ENCODE measurements at regions not wholly inside any gene's neighbourhood (a gene's known extent, or its start where the extent isn't known, plus 50 kb on each side); places are given as distances from the start of the nearest gene placed in this dataset.

GRCh38 chr5:175285261-175285660 lies 158.7 kb downstream of the DRD1 start:
- no peak for DNase-seq (ENCODE audit: low spot score)

GRCh38 chr5:175284806-175285205 lies 159.2 kb downstream of the DRD1 start:
- DNase-seq (ENCODE audit: low spot score) = no peak

GRCh38 chr5:175282611-175283225 lies 161.3 kb downstream of the DRD1 start:
- no peak for DNase-seq (ENCODE audit: low spot score)

GRCh38 chr5:175281714-175282113 lies 162.3 kb downstream of the DRD1 start:
- no peak for DNase-seq (ENCODE audit: low spot score)

- no peak for DNase-seq (ENCODE audit: low spot score)
These were observed 162.7 kb downstream of the DRD1 start for GRCh38 chr5:175281257-175281656.

GRCh38 chr5:175279506-175279905 lies 164.5 kb downstream of the DRD1 start:
- no peak for DNase-seq (ENCODE audit: low spot score)

- DNase-seq (ENCODE audit: low spot score) = no peak
These were observed 168.2 kb downstream of the DRD1 start for GRCh38 chr5:175275748-175276147.

GRCh38 chr5:175275097-175275496 lies 168.9 kb downstream of the DRD1 start:
- DNase-seq (ENCODE audit: low spot score) = no peak

- no peak for DNase-seq (ENCODE audit: low spot score)
These were observed 169.8 kb downstream of the DRD1 start for GRCh38 chr5:175274171-175274570.

GRCh38 chr5:175264406-175264805 lies 179.6 kb downstream of the DRD1 start:
- no peak for DNase-seq (ENCODE audit: low spot score)

GRCh38 chr5:175263776-175264175 lies 180.2 kb downstream of the DRD1 start:
- no peak for DNase-seq (ENCODE audit: low spot score)

GRCh38 chr5:175261526-175261925 lies 182.5 kb downstream of the DRD1 start:
- no peak for DNase-seq (ENCODE audit: low spot score)

GRCh38 chr5:175261037-175261436 lies 182.9 kb downstream of the DRD1 start:
- no peak for DNase-seq (ENCODE audit: low spot score)

- no peak for DNase-seq (ENCODE audit: low spot score)
These were observed 186.2 kb downstream of the DRD1 start for GRCh38 chr5:175257847-175258194.

GRCh38 chr5:175257128-175257846 lies 186.7 kb downstream of the DRD1 start:
- DNase-seq (ENCODE audit: low spot score) = no peak

- DNase-seq (ENCODE audit: low spot score) = no peak
These were observed 189.8 kb downstream of the DRD1 start for GRCh38 chr5:175254155-175254554.

- no peak for DNase-seq (ENCODE audit: low spot score)
These were observed 190.4 kb downstream of the DRD1 start for GRCh38 chr5:175253597-175253996.

GRCh38 chr5:175252234-175252805 lies 191.7 kb downstream of the DRD1 start:
- no peak for DNase-seq (ENCODE audit: low spot score)

GRCh38 chr5:175250426-175250825 lies 193.6 kb downstream of the DRD1 start:
- no peak for DNase-seq (ENCODE audit: low spot score)

GRCh38 chr5:175248416-175248905 lies 195.5 kb downstream of the DRD1 start:
- DNase-seq (ENCODE audit: low spot score) = no peak

GRCh38 chr5:175246889-175247520 lies 197.0 kb downstream of the DRD1 start:
- DNase-seq (ENCODE audit: low spot score) = no peak

GRCh38 chr5:175246242-175246888 lies 197.6 kb downstream of the DRD1 start:
- peak; percentile 27 for DNase-seq (ENCODE audit: low spot score)

All from GM03348 (cell line).